HG03342 (cell line): ENCODE measurements at regions not wholly inside any gene's neighbourhood (a gene's known extent, or its start where the extent isn't known, plus 50 kb on each side); places are given as distances from the start of the nearest gene placed in this dataset.
A peak's percentile ranks its signal among the peaks of the same experiment; 100 is the strongest.

Source experiments
- ATAC-seq: cut with Tn5 transposase; IDR thresholded peaks from one replicate; pipeline ENCODE4 v1.9.1; 2021; ENCODE audit warnings: mild to moderate bottlenecking, moderate library complexity; ENCODE audit not compliant: unreplicated experiment

DNA sequence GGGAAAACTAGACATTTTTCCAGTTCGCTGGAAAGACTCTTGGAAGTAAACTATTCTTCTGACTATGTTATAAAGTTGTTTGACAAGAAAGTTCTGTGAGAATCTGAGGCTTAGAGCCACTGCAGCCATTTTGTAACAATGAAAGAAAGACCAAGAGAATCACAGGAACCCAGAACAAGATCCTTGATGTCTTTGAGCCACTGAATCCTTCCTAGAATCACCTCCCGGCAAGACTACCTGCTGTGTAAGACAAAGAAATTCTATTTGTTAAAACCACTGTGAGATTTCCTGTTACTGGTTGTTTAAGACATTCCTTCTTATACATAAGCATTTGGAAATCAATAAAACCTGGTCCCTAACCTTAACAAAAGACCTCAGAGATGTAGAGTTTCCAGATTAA is 175.7 kb upstream of the RASGEF1B start:
- no peak for ATAC-seq

- no peak for ATAC-seq
Observed at GRCh38 chr4:81642543-81642942, 170.8 kb upstream of the RASGEF1B start.

- no peak for ATAC-seq
Observed at GRCh38 chr4:81639248-81639647, 167.5 kb upstream of the RASGEF1B start.

- no peak for ATAC-seq
Observed at GRCh38 chr4:81638698-81639097, 167.0 kb upstream of the RASGEF1B start.

- peak; percentile 95 for ATAC-seq
Observed at GRCh38 chr4:81635739-81636138, 164.0 kb upstream of the RASGEF1B start.

GRCh38 chr4:81634766-81635549 is 163.3 kb upstream of the RASGEF1B start:
- ATAC-seq, result no peak

- no peak for ATAC-seq
Observed at GRCh38 chr4:81634165-81634564, 162.5 kb upstream of the RASGEF1B start.

- no peak for ATAC-seq
Observed at GRCh38 chr4:81632581-81633299, 161.0 kb upstream of the RASGEF1B start.

GRCh38 chr4:81631958-81632441 is 160.3 kb upstream of the RASGEF1B start:
- ATAC-seq, result peak; percentile 52

DNA sequence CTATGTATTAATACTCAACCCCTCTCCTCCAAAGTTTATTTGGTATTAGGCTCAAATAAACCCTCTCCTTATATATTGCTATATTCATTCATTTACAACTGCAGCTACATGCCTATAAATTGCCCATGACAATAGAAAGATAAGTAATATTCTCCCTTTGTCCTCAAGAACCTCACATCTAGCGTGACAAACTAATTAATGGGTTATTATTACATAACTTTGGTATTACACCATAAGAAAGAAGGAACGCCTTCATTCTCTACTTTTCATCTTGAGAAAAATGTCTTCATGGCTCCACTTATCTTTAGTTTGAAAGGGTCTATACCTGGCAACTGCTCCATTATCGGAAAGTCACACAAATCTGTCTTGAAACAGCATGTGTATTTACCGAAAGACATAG is 157.7 kb upstream of the RASGEF1B start:
- ATAC-seq, result no peak

DNA sequence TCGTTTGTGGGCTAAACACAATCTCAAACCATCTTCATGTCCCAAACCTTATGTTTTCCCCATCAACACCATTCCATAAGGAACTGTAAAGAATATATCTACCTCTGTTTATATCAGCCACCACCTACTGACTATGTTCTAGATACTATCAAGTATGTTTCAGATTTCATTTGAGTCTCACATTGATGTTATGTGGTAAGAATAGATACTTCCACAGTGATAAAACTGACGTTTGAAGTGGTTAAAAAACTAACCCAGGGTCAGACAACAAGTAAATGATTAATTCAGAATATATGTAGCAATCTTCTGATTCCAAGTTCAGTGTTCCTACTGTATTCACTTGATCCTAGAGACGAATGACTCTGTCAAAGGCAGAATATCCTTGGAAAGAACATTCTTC is 156.8 kb upstream of the RASGEF1B start:
- ATAC-seq, result no peak

DNA sequence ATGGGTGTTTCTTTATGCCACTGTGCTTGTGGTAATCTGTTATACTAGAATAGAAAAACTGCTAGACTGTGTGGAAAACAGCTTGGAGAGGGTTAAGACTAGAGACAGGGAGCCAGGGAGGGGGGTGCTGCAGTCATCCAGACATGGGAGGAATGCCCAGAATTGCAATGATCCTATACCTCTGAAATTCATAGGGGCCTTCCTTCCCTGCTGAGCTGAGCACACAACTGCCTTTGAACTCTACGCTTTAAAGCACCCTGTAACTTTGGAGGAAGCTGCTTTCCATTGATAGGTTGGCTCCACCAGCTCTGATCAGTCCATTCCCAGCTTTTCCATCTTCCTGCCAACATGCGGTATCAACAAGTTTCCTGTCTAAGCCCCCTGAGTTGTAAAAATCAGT is 155.9 kb upstream of the RASGEF1B start:
- ATAC-seq, result no peak

DNA sequence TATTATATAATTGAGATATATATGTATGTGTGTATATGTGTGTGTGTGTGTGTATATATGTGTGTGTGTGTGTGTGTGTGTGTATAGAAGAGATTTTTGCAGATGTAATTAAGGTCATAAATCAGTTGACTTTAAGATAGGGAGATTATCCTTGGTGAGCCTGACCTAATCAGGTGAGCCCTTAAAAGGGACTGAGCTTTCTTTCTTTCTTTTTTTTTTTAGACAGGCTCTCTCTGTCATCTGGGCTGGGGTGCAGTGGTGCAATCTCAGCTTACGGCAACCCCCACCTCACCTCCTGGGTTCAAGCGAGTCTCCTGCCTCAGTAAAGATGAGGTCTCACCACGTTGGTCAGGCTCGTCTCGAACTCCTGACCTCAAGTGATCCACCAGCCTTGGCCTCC is 155.1 kb upstream of the RASGEF1B start:
- ATAC-seq, result no peak

DNA sequence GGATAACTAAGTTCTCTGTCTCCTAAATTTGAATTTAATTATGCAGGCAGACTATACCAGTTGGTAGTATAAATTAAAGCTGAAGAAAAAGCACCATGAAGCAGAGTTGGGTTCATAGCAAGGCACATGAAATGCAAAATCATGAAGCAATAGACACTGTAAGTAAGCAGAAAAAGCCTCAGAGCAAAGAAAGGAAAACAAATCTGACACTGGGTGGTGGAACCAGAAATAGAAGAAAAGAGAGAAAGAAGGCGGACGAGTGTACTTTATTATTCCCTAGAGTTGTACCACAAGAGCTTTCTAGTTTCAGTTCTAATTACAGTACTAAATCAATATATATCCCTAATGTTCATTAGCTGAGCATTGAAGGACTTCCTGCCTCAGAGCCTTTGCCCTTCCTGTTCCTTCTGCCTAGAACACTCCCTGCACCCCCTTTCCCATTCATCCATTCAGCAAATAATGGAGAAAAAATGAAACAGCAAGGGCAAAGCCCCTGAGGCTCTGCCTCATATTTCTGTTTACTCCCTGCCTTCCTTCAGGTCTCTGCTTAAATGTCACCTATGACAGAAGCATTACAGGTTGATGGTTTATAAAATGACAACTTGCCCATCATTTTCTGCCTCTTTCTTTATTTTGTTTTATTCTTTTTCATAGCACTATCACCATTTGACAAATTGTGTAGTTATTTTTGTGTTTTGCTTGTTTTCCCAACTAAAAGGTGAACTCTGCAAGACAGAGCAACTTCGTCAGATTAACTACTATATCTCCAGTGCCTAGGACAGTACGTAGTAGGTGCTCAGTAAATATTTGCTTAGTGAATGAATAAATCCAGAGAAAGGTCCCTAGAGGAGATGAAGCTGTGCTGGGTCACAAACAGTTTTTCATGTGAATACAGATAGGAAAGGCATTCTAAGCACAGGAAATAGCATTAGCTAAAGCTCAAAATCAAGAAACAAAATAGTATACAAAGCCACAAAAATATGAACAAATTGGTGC is 154.0 kb upstream of the RASGEF1B start:
- no peak for ATAC-seq

DNA sequence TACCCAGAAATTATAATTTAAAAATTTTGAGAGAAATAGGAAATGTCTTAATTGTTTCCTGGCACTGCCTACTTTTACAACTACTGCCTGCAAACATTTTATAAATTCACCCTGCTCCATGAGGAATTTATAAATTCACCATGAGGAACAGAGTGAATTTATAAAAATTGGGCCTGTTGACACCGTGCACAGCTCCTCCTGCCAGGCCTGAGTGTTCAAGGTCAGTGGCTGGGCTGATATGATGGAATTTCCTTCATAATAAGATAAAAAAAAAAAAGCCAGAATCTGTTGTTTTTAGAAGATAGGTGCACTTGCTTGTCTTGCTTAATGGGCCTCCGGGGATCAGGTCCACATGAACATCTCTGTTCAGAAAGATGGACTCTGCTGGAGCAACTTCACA is 151.7 kb upstream of the RASGEF1B start:
- ATAC-seq, result no peak

DNA sequence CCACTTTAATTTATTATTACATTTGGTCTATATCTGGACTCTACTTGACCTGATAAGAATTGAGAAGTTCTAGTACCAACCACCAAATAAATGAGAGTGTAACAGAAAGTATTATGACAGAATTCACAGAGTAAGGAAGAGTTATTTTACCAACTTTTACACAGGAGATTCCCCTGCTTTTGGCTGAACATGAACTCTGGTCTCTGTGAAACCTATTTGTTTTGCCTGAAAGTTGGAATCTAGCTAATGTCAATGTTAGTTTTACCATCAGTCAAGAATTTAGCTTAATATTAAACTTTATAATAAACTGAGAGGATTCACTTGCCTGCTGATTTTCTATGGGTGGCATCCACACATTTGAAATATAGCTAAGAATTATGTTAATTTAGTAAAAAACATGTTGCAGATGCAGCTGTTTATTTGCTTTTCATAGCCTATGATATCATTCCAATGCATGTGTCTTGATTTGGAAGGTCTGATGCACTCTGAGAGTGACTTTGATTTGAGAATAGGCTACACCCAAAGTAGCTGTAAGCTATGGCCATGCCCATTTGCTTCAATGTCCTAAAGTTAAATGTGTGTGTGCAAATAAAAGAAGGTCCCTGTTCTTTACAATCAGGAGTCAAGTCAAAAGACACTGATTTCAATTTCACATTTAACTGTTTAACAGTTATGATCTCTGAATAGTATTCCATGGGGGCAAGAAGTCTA is 150.9 kb upstream of the RASGEF1B start:
- ATAC-seq, result no peak

DNA sequence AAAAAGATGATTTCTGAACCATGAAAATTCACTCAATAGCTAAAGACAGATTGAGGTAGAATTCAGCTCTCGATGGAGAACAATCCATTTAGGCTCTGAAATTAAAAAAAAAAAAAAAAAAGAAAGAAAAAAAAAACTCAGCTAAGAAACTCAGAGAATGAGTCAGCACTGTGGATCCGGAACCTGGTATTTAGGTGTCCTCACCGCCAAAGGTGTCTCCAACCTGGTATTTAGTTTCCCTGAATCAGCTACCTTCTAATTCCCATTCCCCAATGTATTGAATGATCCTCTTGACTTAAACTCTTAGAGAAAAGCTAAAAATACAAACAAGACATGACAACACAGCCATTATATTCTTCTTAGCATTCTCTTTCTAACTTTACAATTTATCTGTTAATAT is 150.3 kb upstream of the RASGEF1B start:
- ATAC-seq, result no peak

DNA sequence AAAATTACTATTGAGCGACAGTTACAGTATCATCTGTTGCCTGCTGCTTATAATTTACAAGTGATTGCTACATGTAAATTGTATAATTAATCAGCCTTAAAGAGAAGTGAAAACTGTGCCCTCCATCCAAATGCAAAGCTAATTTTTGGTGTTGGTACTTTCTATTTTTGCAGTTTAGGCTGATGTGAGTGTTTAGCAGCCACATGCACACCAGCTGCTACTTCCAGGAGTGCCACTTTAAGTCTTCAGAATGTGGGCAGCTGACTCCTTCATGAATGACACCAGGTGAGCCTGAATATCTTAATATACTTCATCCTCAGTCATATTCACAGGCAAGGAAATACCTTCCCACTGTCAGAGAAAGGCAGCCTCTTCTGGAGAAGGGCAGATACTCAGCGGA is 149.8 kb upstream of the RASGEF1B start:
- ATAC-seq, result no peak

GRCh38 chr4:81620442-81620841 is 148.7 kb upstream of the RASGEF1B start:
- ATAC-seq, result no peak

GRCh38 chr4:81617545-81617944 is 145.8 kb upstream of the RASGEF1B start:
- ATAC-seq, result no peak
